ENCODE measurements at regions not wholly inside any gene's neighbourhood (a gene's known extent, or its start where the extent isn't known, plus 50 kb on each side); places are given as distances from the start of the nearest gene placed in this dataset.

- no peak for DNase-seq (ENCODE audit: low read depth, low spot score)
- H3K27ac ChIP-seq = no peak overlapping the region
Observed at GRCh38 chr2:37469126-37469525, 124.7 kb downstream of the QPCT start.

- DNase-seq (ENCODE audit: low read depth, low spot score) = no peak
- H3K27ac ChIP-seq = no peak overlapping the region
Observed at GRCh38 chr2:37471104-37471503, 126.7 kb downstream of the QPCT start.

- peak; percentile 46 for DNase-seq (ENCODE audit: low read depth, low spot score)
- no peak overlapping the region for H3K27ac ChIP-seq
Observed at GRCh38 chr2:37471994-37472393, 127.6 kb downstream of the QPCT start.

GRCh38 chr2:37472959-37473358 is 128.5 kb downstream of the QPCT start:
- DNase-seq (ENCODE audit: low read depth, low spot score) = peak; percentile 33
- no peak overlapping the region for H3K27ac ChIP-seq

- DNase-seq (ENCODE audit: low read depth, low spot score) = no peak
- H3K27ac ChIP-seq = no peak overlapping the region
Observed at GRCh38 chr2:37476411-37476810, 132.0 kb downstream of the QPCT start.

- H3K27ac ChIP-seq = no peak overlapping the region
- no peak for DNase-seq (ENCODE audit: low read depth, low spot score)
Observed at GRCh38 chr2:37477921-37478320, 133.5 kb downstream of the QPCT start.

GRCh38 chr2:37481244-37481643 is 136.8 kb downstream of the QPCT start:
- H3K27ac ChIP-seq = no peak overlapping the region
- DNase-seq (ENCODE audit: low read depth, low spot score) = no peak

GRCh38 chr2:37489041-37489456 is 144.6 kb downstream of the QPCT start:
- DNase-seq (ENCODE audit: low read depth, low spot score) = no peak

GRCh38 chr2:37489536-37489935 is 145.1 kb downstream of the QPCT start:
- no peak for DNase-seq (ENCODE audit: low read depth, low spot score)
- H3K27ac ChIP-seq = no peak overlapping the region

More at GRCh38 chr2:37489041-37489456, 144.6 kb downstream of the QPCT start:
- H3K27ac ChIP-seq = no peak overlapping the region

- DNase-seq (ENCODE audit: low read depth, low spot score) = no peak
Observed at GRCh38 chr2:37493425-37493824, 149.0 kb downstream of the QPCT start.

GRCh38 chr2:37499113-37499512 is 154.7 kb downstream of the QPCT start:
- no peak for DNase-seq (ENCODE audit: low read depth, low spot score)

More at GRCh38 chr2:37493425-37493824, 149.0 kb downstream of the QPCT start:
- no peak overlapping the region for H3K27ac ChIP-seq

GRCh38 chr2:37500031-37500430 is 155.6 kb downstream of the QPCT start:
- no peak for DNase-seq (ENCODE audit: low read depth, low spot score)
- H3K27ac ChIP-seq = no peak overlapping the region

More at GRCh38 chr2:37499113-37499512, 154.7 kb downstream of the QPCT start:
- H3K27ac ChIP-seq = no peak overlapping the region

GRCh38 chr2:37501113-37501512 is 156.7 kb downstream of the QPCT start:
- H3K27ac ChIP-seq = no peak overlapping the region
- DNase-seq (ENCODE audit: low read depth, low spot score) = no peak

GRCh38 chr2:37506407-37507050 is 162.1 kb downstream of the QPCT start:
- no peak for DNase-seq (ENCODE audit: low read depth, low spot score)

GRCh38 chr2:37507051-37507410 is 162.6 kb downstream of the QPCT start:
- no peak overlapping the region for H3K27ac ChIP-seq
- no peak for DNase-seq (ENCODE audit: low read depth, low spot score)

More at GRCh38 chr2:37506407-37507050, 162.1 kb downstream of the QPCT start:
- no peak overlapping the region for H3K27ac ChIP-seq

GRCh38 chr2:37507703-37508102 is 163.3 kb downstream of the QPCT start:
- DNase-seq (ENCODE audit: low read depth, low spot score) = no peak
- no peak overlapping the region for H3K27ac ChIP-seq

- DNase-seq (ENCODE audit: low read depth, low spot score) = no peak
- H3K27ac ChIP-seq = no peak overlapping the region
Observed at GRCh38 chr2:37512971-37513370, 158.5 kb downstream of the CDC42EP3 start.

GRCh38 chr2:37523814-37524362 is 147.6 kb downstream of the CDC42EP3 start:
- no peak for DNase-seq (ENCODE audit: low read depth, low spot score)
- no peak overlapping the region for H3K27ac ChIP-seq

- no peak for DNase-seq (ENCODE audit: low read depth, low spot score)
- H3K27ac ChIP-seq = no peak overlapping the region
Observed at GRCh38 chr2:37526323-37526722, 145.1 kb downstream of the CDC42EP3 start.

- no peak overlapping the region for H3K27ac ChIP-seq
- DNase-seq (ENCODE audit: low read depth, low spot score) = no peak
Observed at GRCh38 chr2:37526856-37527255, 144.6 kb downstream of the CDC42EP3 start.

GRCh38 chr2:37527361-37527760 is 144.1 kb downstream of the CDC42EP3 start:
- no peak for DNase-seq (ENCODE audit: low read depth, low spot score)
- H3K27ac ChIP-seq = no peak overlapping the region

- H3K27ac ChIP-seq = no peak overlapping the region
- DNase-seq (ENCODE audit: low read depth, low spot score) = no peak
Observed at GRCh38 chr2:37529830-37530415, 141.5 kb downstream of the CDC42EP3 start.
